ENCODE measurements at regions not wholly inside any gene's neighbourhood (a gene's known extent, or its start where the extent isn't known, plus 50 kb on each side); places are given as distances from the start of the nearest gene placed in this dataset.
A peak's percentile ranks its signal among the peaks of the same experiment; 100 is the strongest.

GRCh38 chr3:45330510-45331295, 57.7 kb upstream of the LARS2 start:
- peak in 2 of 14 donors; percentile 12 to 91 for DNase-seq

GRCh38 chr3:45332493-45332892, 55.9 kb upstream of the LARS2 start:
- DNase-seq: no peak

GRCh38 chr3:45332901-45333407, 55.4 kb upstream of the LARS2 start:
- peak in 1 of 14 donors; percentile 11 for DNase-seq

- no peak for DNase-seq
These were observed 54.8 kb upstream of the LARS2 start for GRCh38 chr3:45333549-45333948.

- DNase-seq: peak in 1 of 14 donors; percentile 84
These were observed 50.4 kb upstream of the LARS2 start for GRCh38 chr3:45337839-45338470.

Measured in C1 segment of cervical spinal cord (tissue), 14 donors.